HG03064 (cell line): ENCODE measurements at regions not wholly inside any gene's neighbourhood (a gene's known extent, or its start where the extent isn't known, plus 50 kb on each side); places are given as distances from the start of the nearest gene placed in this dataset.

ENCODE experiments used
- ATAC-seq: cut with Tn5 transposase; IDR thresholded peaks from one replicate; pipeline ENCODE4 v1.9.1; 2021; ENCODE audit warnings: low read depth; ENCODE audit not compliant: unreplicated experiment

DNA sequence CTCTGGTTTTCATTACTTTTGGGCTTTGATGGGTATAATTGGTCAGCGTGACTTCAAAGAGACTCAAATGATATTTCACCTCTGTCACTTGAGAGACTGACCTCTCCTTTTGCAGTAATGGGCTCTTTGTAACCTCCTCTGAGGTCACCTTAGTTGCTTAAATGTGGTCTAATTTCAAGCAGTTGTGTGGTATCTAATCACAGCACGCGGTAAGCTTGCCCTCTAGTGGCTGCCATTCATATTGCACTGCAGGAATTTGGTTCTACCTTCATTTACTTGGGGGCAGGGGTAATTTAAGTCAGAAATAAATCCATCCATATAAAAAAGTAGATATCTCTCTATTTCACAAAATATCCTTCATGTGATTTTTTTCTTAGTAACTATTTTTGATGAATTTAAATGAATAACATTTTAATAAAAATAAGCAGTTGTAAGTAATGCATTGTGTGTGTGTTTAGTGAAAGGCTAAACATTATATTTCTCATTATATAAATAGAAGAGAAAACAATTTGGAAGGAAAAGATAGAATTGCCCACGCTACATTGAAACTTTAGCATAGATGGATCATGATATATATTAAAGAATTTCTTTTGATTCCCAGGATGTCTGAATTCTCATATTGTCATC is 55.0 kb upstream of the ANO3 start:
- ATAC-seq = peak; percentile 77

DNA sequence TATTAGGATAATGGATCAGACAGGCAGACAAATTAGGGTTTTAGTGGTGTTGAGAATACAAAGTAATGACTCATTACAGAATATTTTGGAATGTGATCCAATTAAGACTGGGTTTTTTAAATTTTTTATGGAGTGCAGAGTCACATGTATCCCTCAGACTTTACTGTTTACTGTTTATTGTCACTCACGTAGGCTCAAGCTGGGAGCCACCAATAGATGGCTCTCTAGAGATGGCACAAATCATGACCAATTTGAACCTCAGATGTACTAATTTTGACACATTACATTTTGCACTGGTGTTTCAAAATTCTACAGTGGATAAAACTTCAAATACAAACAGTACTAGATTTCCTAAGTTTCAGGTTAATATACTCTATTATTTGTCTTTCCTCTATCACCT is 53.6 kb upstream of the ANO3 start:
- ATAC-seq = no peak
